H1 (cell line): ENCODE measurements at regions not wholly inside any gene's neighbourhood (a gene's known extent, or its start where the extent isn't known, plus 50 kb on each side); places are given as distances from the start of the nearest gene placed in this dataset.

Experiments used
- CTCF ChIA-PET: fragments of 300-600 bp; sonication (Branson Sonifier 250); formaldehyde crosslinking; loops from one replicate; lab custom pipeline; 2021; ENCODE audit not compliant: partially characterized antibody; lab: Charles Lee
- POLR2A ChIA-PET: fragments of 300-600 bp; sonication (Branson Sonifier 250); formaldehyde crosslinking; loops from one replicate; lab custom pipeline; 2021; ENCODE audit warnings: inconsistent platforms; ENCODE audit not compliant: partially characterized antibody; lab: Charles Lee
- DNase-seq, 2 experiments: peaks; one replicate each; pipeline versions ENCODE4 v3.0.0 to v3.0.0-alpha.2; 2010 to 2022; ENCODE audit warnings: low spot score in 2 of 2, low read depth in 1 of 2, mixed read lengths in 1 of 2
- FAIRE-seq: peaks from 2 replicates; lab custom pipeline; 2011; peaks lifted over from hg19 to GRCh38; lab: Jason Lieb, UNC
- H2AFZ ChIP-seq: 2 replicates; pipeline ENCODE4 v1.8.1; 2012; ENCODE audit warnings: low read length, inconsistent platforms
- H2AK5ac ChIP-seq: 2 replicates; pipeline ENCODE4 v1.6.1; 2013; ENCODE audit warnings: low read depth, low read length
- H2BK120ac ChIP-seq: replicated peaks from 2 replicates; pipeline ENCODE3; 2013; ENCODE audit warnings: low read depth, low read length, inconsistent platforms
- H2BK12ac ChIP-seq: 2 replicates; pipeline ENCODE4 v1.6.1; 2013; ENCODE audit warnings: low read depth, low read length
- H2BK15ac ChIP-seq: 2 replicates; pipeline ENCODE4 v1.6.1; 2013; ENCODE audit warnings: low read length
- H2BK20ac ChIP-seq: 2 replicates; pipeline ENCODE4 v1.6.1; 2013; ENCODE audit warnings: low read length
- H2BK5ac ChIP-seq: 2 replicates; pipeline ENCODE4 v1.6.1; 2013; ENCODE audit warnings: low read depth, low read length
- H3K14ac ChIP-seq: 2 replicates; pipeline ENCODE4 v1.6.1; 2013; ENCODE audit warnings: inconsistent platforms; ENCODE audit not compliant: insufficient read length
- H3K18ac ChIP-seq: 2 replicates; pipeline ENCODE4 v1.6.1; 2013; ENCODE audit warnings: low read length; ENCODE audit errors: extremely low read depth
- H3K23ac ChIP-seq: 2 replicates; pipeline ENCODE4 v1.6.1; 2013; ENCODE audit warnings: inconsistent platforms; ENCODE audit not compliant: insufficient read length
- H3K23me2 ChIP-seq: 2 replicates; pipeline ENCODE4 v1.6.1; 2013; ENCODE audit warnings: low read depth, low read length
- H3K27ac ChIP-seq: 2 replicates; pipeline ENCODE4 v1.6.1; 2011; ENCODE audit warnings: low read depth, low read length, inconsistent platforms
- H3K27me3 ChIP-seq, 4 experiments: replicated peaks in 1 of 4; 1 replicate in 1 of 4; 2 replicates in 3 of 4; pipeline versions ENCODE4 v1.6.1 to v1.8.1; 2011 to 2013; ENCODE audit warnings: low read length in 3 of 4, mild to moderate bottlenecking in 3 of 4, inconsistent platforms in 2 of 4, mixed read lengths in 2 of 4, moderate library complexity in 1 of 4; ENCODE audit not compliant: control insufficient read depth in 3 of 4, insufficient read depth in 3 of 4; ENCODE audit errors: extremely low read depth in 1 of 4
- H3K36me3 ChIP-seq, 4 experiments: 2 replicates each; pipeline versions ENCODE4 v1.6.1 to v1.8.1; 2011 to 2013; ENCODE audit warnings: mild to moderate bottlenecking in 4 of 4, low read length in 3 of 4, moderate library complexity in 2 of 4, control low read depth in 1 of 4, inconsistent platforms in 1 of 4; ENCODE audit not compliant: insufficient read depth in 4 of 4, control insufficient read depth in 2 of 4
- H3K4ac ChIP-seq: replicated peaks from 2 replicates; pipeline ENCODE3; 2013; ENCODE audit warnings: low read length, low read depth, mixed read lengths, inconsistent platforms; ENCODE audit not compliant: insufficient read length
- H3K4me1 ChIP-seq, 4 experiments: replicated peaks in 1 of 4; 1 replicate in 1 of 4; 2 replicates in 3 of 4; pipeline versions ENCODE4 v1.6.1 to v1.8.1; 2011 to 2013; ENCODE audit warnings: low read length in 3 of 4, inconsistent platforms in 2 of 4, mixed read lengths in 1 of 4; ENCODE audit not compliant: insufficient read depth in 4 of 4, control insufficient read depth in 3 of 4
- H3K4me2 ChIP-seq, 2 experiments: 2 replicates each; pipeline versions ENCODE4 v1.6.1 to v1.8.1; 2011 to 2013; ENCODE audit warnings: low read depth in 2 of 2, low read length in 2 of 2, control low read depth in 1 of 2, inconsistent platforms in 1 of 2, mild to moderate bottlenecking in 1 of 2; ENCODE audit not compliant: insufficient read depth in 1 of 2
- H3K4me3 ChIP-seq, 4 experiments: fragments of 200-600, 300-600 bp in 1 of 4; sonication (generic), shearing (Covaris generic), sonication (Bioruptor Twin) in 1 of 4; 2 replicates each; pipeline versions ENCODE4 v1.5.1 to v1.8.1; 2011 to 2016; ENCODE audit warnings: low read length in 4 of 4, low read depth in 3 of 4, control low read depth in 2 of 4, inconsistent platforms in 2 of 4, mild to moderate bottlenecking in 2 of 4, mixed read lengths in 1 of 4, moderate library complexity in 1 of 4; ENCODE audit not compliant: insufficient read depth in 2 of 4; ENCODE audit errors: extremely low read depth in 1 of 4
- H3K56ac ChIP-seq: replicated peaks from 2 replicates; pipeline ENCODE3; 2013; ENCODE audit warnings: low read depth, mild to moderate bottlenecking, mixed read lengths, low read length, inconsistent platforms; ENCODE audit not compliant: insufficient read length
- H3K79me1 ChIP-seq: 2 replicates; pipeline ENCODE4 v1.6.1; 2013; ENCODE audit warnings: low read depth, low read length, control low read depth
- H3K79me2 ChIP-seq, 2 experiments: 2 replicates each; pipeline versions ENCODE4 v1.6.1 to v1.8.1; 2012 to 2013; ENCODE audit warnings: low read length in 2 of 2, mild to moderate bottlenecking in 2 of 2, inconsistent platforms in 1 of 2; ENCODE audit not compliant: insufficient read depth in 2 of 2, control insufficient read depth in 1 of 2
- H3K9ac ChIP-seq, 4 experiments: replicated peaks in 1 of 4; 1 replicate in 1 of 4; 2 replicates in 3 of 4; pipeline versions ENCODE4 v1.6.1 to v1.8.1; 2011 to 2013; ENCODE audit warnings: low read depth in 3 of 4, low read length in 3 of 4, control low read depth in 2 of 4, mild to moderate bottlenecking in 2 of 4, moderate library complexity in 2 of 4, inconsistent platforms in 1 of 4; ENCODE audit errors: extremely low read depth in 1 of 4
- H3K9me3 ChIP-seq, 2 experiments: 2 replicates each; pipeline versions ENCODE4 v1.6.1 to v1.8.1; 2012 to 2013; ENCODE audit warnings: mild to moderate bottlenecking in 2 of 2, moderate library complexity in 2 of 2, control low read depth in 1 of 2, inconsistent platforms in 1 of 2, low read depth in 1 of 2, low read length in 1 of 2, mixed read lengths in 1 of 2; ENCODE audit not compliant: insufficient read depth in 2 of 2
- H4K20me1 ChIP-seq, 2 experiments: replicated peaks in 1 of 2; 2 replicates each; pipeline versions ENCODE3 to v1.8.1; 2011 to 2013; ENCODE audit warnings: inconsistent platforms in 2 of 2, low read length in 2 of 2, mild to moderate bottlenecking in 1 of 2; ENCODE audit not compliant: insufficient read depth in 2 of 2, control insufficient read depth in 1 of 2
- H4K5ac ChIP-seq: 2 replicates; pipeline ENCODE4 v1.6.1; 2013; ENCODE audit warnings: low read length, low read depth, mixed read lengths, inconsistent platforms; ENCODE audit not compliant: insufficient read length
- H4K8ac ChIP-seq: 2 replicates; pipeline ENCODE4 v1.8.0; 2013; ENCODE audit warnings: mild to moderate bottlenecking, moderate library complexity, low read length, inconsistent platforms; ENCODE audit not compliant: insufficient read depth; ENCODE audit errors: extremely low read depth
- H4K91ac ChIP-seq: replicated peaks from 2 replicates; pipeline ENCODE3; 2013; ENCODE audit warnings: low read length, mixed read lengths, inconsistent platforms; ENCODE audit not compliant: insufficient read length
- ATF2 ChIP-seq: IDR thresholded peaks from 2 replicates; pipeline ENCODE4 v1.6.1; 2012; ENCODE audit warnings: low read length, inconsistent platforms
- BCL11A ChIP-seq, 2 experiments: IDR thresholded peaks; one replicate each; pipeline ENCODE4 v1.6.1; 2011; ENCODE audit warnings: low read depth in 2 of 2, low read length in 2 of 2, mild to moderate bottlenecking in 2 of 2
- EP300 ChIP-seq, 2 experiments: IDR thresholded peaks; 1 replicate in 1 of 2; 2 replicates in 1 of 2; pipeline ENCODE4 v1.6.1; 2011 to 2012; ENCODE audit warnings: low read depth in 2 of 2, low read length in 2 of 2, mild to moderate bottlenecking in 2 of 2, borderline replicate concordance in 1 of 2, inconsistent platforms in 1 of 2, moderate library complexity in 1 of 2
- GTF2F1 ChIP-seq: IDR thresholded peaks from 2 replicates; pipeline ENCODE4 v1.6.1; 2012; ENCODE audit warnings: low read depth, low read length, improper control_type of control experiment, borderline replicate concordance
- JUN ChIP-seq: IDR thresholded peaks from 2 replicates; pipeline ENCODE4 v1.6.1; 2011; ENCODE audit warnings: low read depth, mild to moderate bottlenecking, improper control_type of control experiment, low read length
- MAX ChIP-seq: IDR thresholded peaks from 2 replicates; pipeline ENCODE4 v1.6.1; 2012; ENCODE audit warnings: inconsistent platforms
- NRF1 ChIP-seq: IDR thresholded peaks from 2 replicates; pipeline ENCODE4 v1.6.1; 2011; ENCODE audit warnings: mild to moderate bottlenecking, low read depth, low read length, improper control_type of control experiment
- RAD21 ChIP-seq, 2 experiments: IDR thresholded peaks in 1 of 2; conservative IDR thresholded peaks in 1 of 2; 2 replicates each; pipeline ENCODE4 v1.6.1; 2011; ENCODE audit warnings: low read depth in 2 of 2, low read length in 2 of 2, improper control_type of control experiment in 1 of 2, inconsistent platforms in 1 of 2, mild to moderate bottlenecking in 1 of 2, moderate library complexity in 1 of 2
- SIRT6 ChIP-seq: IDR thresholded peaks from one replicate; pipeline ENCODE4 v1.7.1; 2012; ENCODE audit warnings: low read length, inconsistent platforms
- TAF1 ChIP-seq: IDR thresholded peaks from 2 replicates; pipeline ENCODE4 v1.6.1; 2011; ENCODE audit warnings: mild to moderate bottlenecking, low read depth, low read length
- USF2 ChIP-seq: IDR thresholded peaks from 2 replicates; pipeline ENCODE4 v1.6.1; 2011; ENCODE audit warnings: low read length, improper control_type of control experiment
- WGBS, 2 experiments: shearing (Covaris generic) in 1 of 2; methylation state at CpG; one replicate each; pipeline versions ENCODE4 v1.1.6 to v1.1.7; 2013 to 2015; ENCODE audit warnings: low lambda C conversion rate in 2 of 2, mixed read lengths in 2 of 2, inconsistent platforms in 1 of 2, low coverage in 1 of 2, missing lambda C conversion rate in 1 of 2; ENCODE audit not compliant: insufficient replicate concordance in 2 of 2, insufficient coverage in 1 of 2, insufficient read length in 1 of 2; ENCODE audit errors: extremely low coverage in 1 of 2, missing lambda C conversion rate in 1 of 2; 5-methylcytosine and 5-hydroxymethylcytosine counted together

- CTCF ChIA-PET: no interaction called here
- Histone ChIP-seq H4K20me1 (no peaks in the 10 kb centered on the region), H4K91ac (no peak overlapping the region), H3K79me2 (no peaks in the 10 kb centered on the region), H3K27me3 (no peaks in the 10 kb centered on the region), H3K23me2 (no peaks in the 10 kb centered on the region), H2AK5ac (no peak overlapping the region), H3K18ac (0 out of 2 replicates have a peak overlapping the region, but pooled peaks have one; percentile 28), H3K4me3 (no peak overlapping the region), H3K36me3 (no peaks in the 10 kb centered on the region), H3K56ac (no peak overlapping the region), H2BK12ac (no peak overlapping the region), H2BK5ac (no peak overlapping the region), H2BK15ac (no peak overlapping the region), H3K9me3 (peaks cover 9 to 15% of the 10 kb centered on the region in 2 experiments; a peak in 3 of 4 replicates), H2AFZ (no peak overlapping the region), H3K79me1 (no peaks in the 10 kb centered on the region), H4K8ac (no peak overlapping the region), H3K23ac (no peak overlapping the region), H3K9ac (no peak overlapping the region), H3K14ac (no peak overlapping the region), H3K4me2 (no peak overlapping the region), H2BK20ac (no peak overlapping the region), H3K27ac (no peak overlapping the region), H3K4ac (no peak overlapping the region), H2BK120ac (no peak overlapping the region), H3K4me1 (no peaks in the 10 kb centered on the region), H4K5ac (no peak overlapping the region)
- POLR2A ChIA-PET: no interaction called here
- 95% methylated on average over 4 of the region's 4 CpGs; no CpG with 5 or more reads in 1 of the 2 experiments for WGBS, 2 experiments
- FAIRE-seq (no peak), DNase-seq (no peak)
- TF ChIP-seq USF2: no peak
- no peak for TF ChIP-seq JUN
- TF ChIP-seq GTF2F1: no peak
- no peak for TF ChIP-seq ATF2
- no peak for TF ChIP-seq RAD21 (IDR thresholded peaks at IDR 0.05 in 1 of 2, conservative IDR thresholded peaks at IDR 0.05 in 1 of 2; ENCODE audit: low read depth in 2 of 2, low read length in 2 of 2)
- TF ChIP-seq TAF1: no peak
- no peak for TF ChIP-seq SIRT6
- TF ChIP-seq NRF1: no peak
- TF ChIP-seq BCL11A (IDR thresholded peaks at IDR 0.05; ENCODE audit: low read depth in 2 of 2, low read length in 2 of 2): no peak
- no peak for TF ChIP-seq MAX
- no peak for TF ChIP-seq EP300 (IDR thresholded peaks at IDR 0.05; ENCODE audit: borderline replicate concordance in 1 of 2, low read depth in 2 of 2, low read length in 2 of 2)
Measured at GRCh38 chr13:59562924-59563323, 600.8 kb downstream of the DIAPH3 start.
